Caco-2 (cell line): ENCODE measurements at regions not wholly inside any gene's neighbourhood (a gene's known extent, or its start where the extent isn't known, plus 50 kb on each side); places are given as distances from the start of the nearest gene placed in this dataset.

ENCODE experiments used
- BruUV-seq: library from RNA; stranded (reverse); fragments of 400-500 nt; replicated peaks from 2 replicates; lab custom pipeline; 2021; lab: Mats Ljungman, UMichigan
- CTCF ChIA-PET: fragments of 300-600 bp; sonication (Branson Sonifier 250); formaldehyde crosslinking; loops from one replicate; lab custom pipeline; 2022; ENCODE audit warnings: antibody characterized with exemption; lab: Charles Lee
- POLR2A ChIA-PET: fragments of 300-600 bp; sonication (Branson Sonifier 250); formaldehyde crosslinking; loops from one replicate; lab custom pipeline; 2022; ENCODE audit warnings: antibody characterized with exemption; lab: Charles Lee
- DNase-seq, 2 experiments: peaks; one replicate each; pipeline versions ENCODE4 v3.0.0 to v3.0.0-alpha.2; 2020 to 2022
- H3K27me3 ChIP-seq: replicated peaks from 2 replicates; pipeline ENCODE4 v1.6.0; 2011; ENCODE audit warnings: low read length; ENCODE audit not compliant: control insufficient read depth, insufficient read depth
- H3K36me3 ChIP-seq: 2 replicates; pipeline ENCODE4 v1.5.1; 2011; ENCODE audit warnings: low read length; ENCODE audit not compliant: control insufficient read depth, insufficient read depth
- H3K4me1 ChIP-seq: fragments of 250-450 bp; sonication (Bioruptor Pico); 2 replicates; pipeline ENCODE4 v1.5.1; 2020; ENCODE audit warnings: mild to moderate bottlenecking
- H3K4me3 ChIP-seq: 2 replicates; pipeline ENCODE4 v1.5.1; 2011; ENCODE audit warnings: low read depth, mild to moderate bottlenecking, control low read depth, low read length
- H3K9me3 ChIP-seq: fragments of 250-450 bp; sonication (Bioruptor Pico); 2 replicates; pipeline ENCODE4 v1.5.1; 2020; ENCODE audit warnings: mild to moderate bottlenecking, moderate library complexity
- H3K27ac Mint-ChIP-seq: one replicate; pipeline ENCODE4 v1.8.0; 2022; ENCODE audit warnings: mixed read lengths; ENCODE audit not compliant: unreplicated experiment
- H3K27me3 Mint-ChIP-seq: one replicate; pipeline ENCODE4 v1.8.0; 2022; ENCODE audit warnings: mixed read lengths; ENCODE audit not compliant: insufficient read depth, unreplicated experiment
- H3K36me3 Mint-ChIP-seq: one replicate; pipeline ENCODE4 v1.8.0; 2022; ENCODE audit warnings: mild to moderate bottlenecking, mixed read lengths; ENCODE audit not compliant: insufficient read depth, unreplicated experiment
- H3K4me1 Mint-ChIP-seq: one replicate; pipeline ENCODE4 v1.8.0; 2022; ENCODE audit warnings: low read depth, mixed read lengths; ENCODE audit not compliant: unreplicated experiment
- H3K4me3 Mint-ChIP-seq: one replicate; pipeline ENCODE4 v1.8.0; 2022; ENCODE audit warnings: mild to moderate bottlenecking, moderate library complexity, mixed read lengths; ENCODE audit not compliant: unreplicated experiment
- H3K9me3 Mint-ChIP-seq: one replicate; pipeline ENCODE4 v1.8.0; 2022; ENCODE audit warnings: mixed read lengths; ENCODE audit not compliant: unreplicated experiment
- CTCF ChIP-seq, 2 experiments: fragments of 200-600 bp in 1 of 2; IDR thresholded peaks; 1 replicate in 1 of 2; 2 replicates in 1 of 2; pipeline versions ENCODE4 v1.5.1 to v1.8.0; 2011 to 2022; ENCODE audit warnings: antibody characterized with exemption in 1 of 2, control low read depth in 1 of 2, inconsistent platforms in 1 of 2, low read depth in 1 of 2, low read length in 1 of 2, mild to moderate bottlenecking in 1 of 2, moderate library complexity in 1 of 2; ENCODE audit not compliant: insufficient read depth in 1 of 2, severe bottlenecking in 1 of 2, unreplicated experiment in 1 of 2
- intact Hi-C: fragments of 100-400 bp; cut with micrococcal nuclease; formaldehyde crosslinking; loops from one replicate; pipeline ENCODE4 v1.10.0; 2022; ENCODE audit not compliant: unreplicated experiment

DNA sequence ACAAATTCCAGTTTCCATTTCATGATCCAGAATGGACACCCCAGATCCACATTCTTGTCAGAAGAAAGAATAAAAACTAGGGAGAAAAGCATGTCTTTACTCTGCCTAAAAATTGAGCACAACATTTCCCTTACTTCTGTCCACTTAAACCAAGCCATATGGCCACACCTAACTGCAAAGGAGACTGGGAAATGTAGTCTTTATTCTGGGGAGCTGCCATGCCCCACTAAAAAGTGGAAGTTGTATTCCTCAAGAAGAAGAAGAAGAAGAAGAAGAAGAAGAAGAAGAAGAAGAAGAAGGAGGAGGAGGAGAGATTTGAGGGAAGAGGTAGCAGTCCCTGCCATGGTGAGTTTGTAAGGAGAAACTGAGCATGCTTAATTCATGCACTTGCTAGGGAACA is 84.5 kb downstream of the GPR65 start:
- H3K9me3 Mint-ChIP-seq: no peaks in the 10 kb centered on the region
- Histone ChIP-seq H3K9me3 (no peaks in the 10 kb centered on the region), H3K27me3 (no peaks in the 10 kb centered on the region), H3K4me3 (no peak overlapping the region), H3K36me3 (no peaks in the 10 kb centered on the region), H3K4me1 (no peaks in the 10 kb centered on the region)
- H3K4me1 Mint-ChIP-seq: no peaks in the 10 kb centered on the region
- POLR2A ChIA-PET: no interaction called here
- no peak for DNase-seq
- H3K36me3 Mint-ChIP-seq: no peaks in the 10 kb centered on the region
- H3K4me3 Mint-ChIP-seq: no peak overlapping the region
- intact Hi-C loops: no loop called here
- no TSS peak for BruUV-seq
- peaks cover 10% of the 10 kb centered on the region for H3K27me3 Mint-ChIP-seq
- H3K27ac Mint-ChIP-seq: no peak overlapping the region
- CTCF ChIA-PET: no interaction called here
- no peak for TF ChIP-seq CTCF (IDR thresholded peaks at IDR 0.05; ENCODE audit: insufficient read depth in 1 of 2, low read depth in 1 of 2, low read length in 1 of 2, severe bottlenecking in 1 of 2, unreplicated experiment in 1 of 2)

DNA sequence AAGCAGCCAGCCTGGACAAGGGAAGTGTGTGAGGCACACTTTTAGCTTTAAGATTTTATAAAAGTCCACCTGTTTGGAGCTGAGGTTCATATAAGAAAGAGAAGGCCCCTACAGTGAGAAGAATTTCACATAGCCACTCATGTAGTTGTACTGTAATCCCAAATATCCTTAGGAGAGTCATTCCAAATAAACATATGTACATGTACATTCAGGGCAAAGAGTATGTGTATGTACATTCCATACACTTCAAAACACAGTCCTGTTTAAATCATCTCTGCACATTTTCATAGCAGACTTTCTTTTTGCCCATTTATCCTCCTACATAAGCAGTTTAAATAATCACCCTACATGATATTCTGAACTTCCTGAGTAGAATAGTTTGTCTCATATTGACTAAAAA is 87.6 kb downstream of the GPR65 start:
- TF ChIP-seq CTCF (IDR thresholded peaks at IDR 0.05; ENCODE audit: insufficient read depth in 1 of 2, low read depth in 1 of 2, low read length in 1 of 2, severe bottlenecking in 1 of 2, unreplicated experiment in 1 of 2): no peak
- Histone ChIP-seq H3K4me3 (no peak overlapping the region), H3K4me1 (no peaks in the 10 kb centered on the region), H3K27me3 (no peaks in the 10 kb centered on the region), H3K9me3 (no peaks in the 10 kb centered on the region), H3K36me3 (no peaks in the 10 kb centered on the region)
- no peak for DNase-seq
- Mint-ChIP-seq H3K4me1 (no peaks in the 10 kb centered on the region), H3K4me3 (no peak overlapping the region), H3K36me3 (no peaks in the 10 kb centered on the region), H3K27ac (no peak overlapping the region), H3K27me3 (peaks cover 9% of the 10 kb centered on the region), H3K9me3 (no peaks in the 10 kb centered on the region)
- BruUV-seq: no TSS peak
- CTCF ChIA-PET: no interaction called here
- POLR2A ChIA-PET: no interaction called here
- intact Hi-C loops: no loop called here

GRCh38 chr14:88095791-88096190 is 90.9 kb downstream of the GPR65 start:
- ChIA-PET CTCF (no interaction called here), POLR2A (no interaction called here)
- no peak for DNase-seq

More at GRCh38 chr14:88095791-88096190, 90.9 kb downstream of the GPR65 start:
- no peak overlapping the region for H3K4me3 ChIP-seq
- H3K36me3 ChIP-seq: no peaks in the 10 kb centered on the region
- H3K9me3 ChIP-seq: no peaks in the 10 kb centered on the region
- peaks cover 9% of the 10 kb centered on the region for H3K27me3 Mint-ChIP-seq
- no peaks in the 10 kb centered on the region for H3K27me3 ChIP-seq
- H3K4me1 ChIP-seq: no peaks in the 10 kb centered on the region
- no peaks in the 10 kb centered on the region for H3K4me1 Mint-ChIP-seq
- H3K27ac Mint-ChIP-seq: no peak overlapping the region
- BruUV-seq: no TSS peak
- intact Hi-C loops: no loop called here
- no peaks in the 10 kb centered on the region for H3K36me3 Mint-ChIP-seq
- H3K9me3 Mint-ChIP-seq: no peaks in the 10 kb centered on the region
- no peak overlapping the region for H3K4me3 Mint-ChIP-seq
- no peak for TF ChIP-seq CTCF (IDR thresholded peaks at IDR 0.05; ENCODE audit: insufficient read depth in 1 of 2, low read depth in 1 of 2, low read length in 1 of 2, severe bottlenecking in 1 of 2, unreplicated experiment in 1 of 2)
